ENCODE measurements at regions not wholly inside any gene's neighbourhood (a gene's known extent, or its start where the extent isn't known, plus 50 kb on each side); places are given as distances from the start of the nearest gene placed in this dataset.
"Not testable (repeated sequence)": the region's sequence is repeated elsewhere in the genome, so short reads cannot be mapped to it uniquely, and the experiment has no call there.

DNA sequence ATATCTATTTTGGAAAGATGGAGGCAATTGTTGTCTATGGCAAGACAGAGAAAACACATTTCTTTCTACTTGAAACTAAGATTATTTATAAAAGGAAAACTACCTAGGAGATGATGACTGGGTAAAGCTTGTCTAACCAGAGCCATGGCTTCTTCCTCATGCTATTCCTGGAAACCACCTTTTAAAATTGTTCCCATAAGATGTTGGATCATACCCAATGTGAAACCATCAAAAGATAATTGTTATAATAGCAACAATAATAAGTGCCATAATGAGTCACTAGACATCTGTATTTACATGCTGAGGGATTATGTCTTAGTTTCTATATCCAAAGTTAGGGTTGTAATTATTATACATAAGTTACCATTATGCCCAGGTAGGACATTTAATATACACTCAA is 428.4 kb downstream of the KCNJ2 start:
- TF ChIP-seq, protein P1, sequence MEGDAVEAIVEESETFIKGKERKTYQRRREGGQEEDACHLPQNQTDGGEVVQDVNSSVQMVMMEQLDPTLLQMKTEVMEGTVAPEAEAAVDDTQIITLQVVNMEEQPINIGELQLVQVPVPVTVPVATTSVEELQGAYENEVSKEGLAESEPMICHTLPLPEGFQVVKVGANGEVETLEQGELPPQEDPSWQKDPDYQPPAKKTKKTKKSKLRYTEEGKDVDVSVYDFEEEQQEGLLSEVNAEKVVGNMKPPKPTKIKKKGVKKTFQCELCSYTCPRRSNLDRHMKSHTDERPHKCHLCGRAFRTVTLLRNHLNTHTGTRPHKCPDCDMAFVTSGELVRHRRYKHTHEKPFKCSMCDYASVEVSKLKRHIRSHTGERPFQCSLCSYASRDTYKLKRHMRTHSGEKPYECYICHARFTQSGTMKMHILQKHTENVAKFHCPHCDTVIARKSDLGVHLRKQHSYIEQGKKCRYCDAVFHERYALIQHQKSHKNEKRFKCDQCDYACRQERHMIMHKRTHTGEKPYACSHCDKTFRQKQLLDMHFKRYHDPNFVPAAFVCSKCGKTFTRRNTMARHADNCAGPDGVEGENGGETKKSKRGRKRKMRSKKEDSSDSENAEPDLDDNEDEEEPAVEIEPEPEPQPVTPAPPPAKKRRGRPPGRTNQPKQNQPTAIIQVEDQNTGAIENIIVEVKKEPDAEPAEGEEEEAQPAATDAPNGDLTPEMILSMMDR (conservative IDR thresholded peaks at IDR 0.05; ENCODE audit: low read depth, low read length) = no peak
- DNase-seq (ENCODE audit: low read depth) = no peak
- no peak overlapping the region for H3K4me3 ChIP-seq (ENCODE audit: low read depth, low read length)

DNA sequence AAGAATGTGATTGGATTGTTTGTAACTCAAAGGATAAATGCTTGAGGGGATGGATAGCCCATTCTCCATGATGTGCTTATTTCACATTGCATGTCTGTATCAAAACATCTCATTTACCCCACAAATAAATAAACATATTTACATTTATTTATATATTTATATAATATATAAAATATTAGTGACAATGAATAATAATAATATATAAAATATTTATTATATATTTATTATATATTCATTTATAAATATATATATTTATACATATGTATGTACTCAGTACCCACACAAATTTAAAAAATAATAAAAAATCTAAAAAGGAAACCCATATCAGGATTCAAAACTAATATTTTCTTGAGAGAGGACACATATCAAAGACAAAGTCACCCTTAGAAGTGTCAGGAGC is 429.9 kb downstream of the KCNJ2 start:
- DNase-seq (ENCODE audit: low read depth) = no peak
- H3K4me3 ChIP-seq (ENCODE audit: low read depth, low read length) = no peak overlapping the region
- TF ChIP-seq, protein P1 (conservative IDR thresholded peaks at IDR 0.05; ENCODE audit: low read depth, low read length) = no peak

GRCh38 chr17:70599945-70600344 is 430.6 kb downstream of the KCNJ2 start:
- not testable (repeated sequence) for H3K4me3 ChIP-seq (ENCODE audit: low read depth, low read length); DNase-seq (ENCODE audit: low read depth)

- no peak overlapping the region for H3K4me3 ChIP-seq (ENCODE audit: low read depth, low read length)
- TF ChIP-seq, protein P1 (conservative IDR thresholded peaks at IDR 0.05; ENCODE audit: low read depth, low read length) = no peak
Measured at GRCh38 chr17:70603226-70603625, 433.9 kb downstream of the KCNJ2 start.

GRCh38 chr17:70604854-70605253 is 435.5 kb downstream of the KCNJ2 start:
- DNase-seq (ENCODE audit: low read depth) = no peak
- TF ChIP-seq, protein P1 (conservative IDR thresholded peaks at IDR 0.05; ENCODE audit: low read depth, low read length) = no peak
- H3K4me3 ChIP-seq (ENCODE audit: low read depth, low read length) = no peak overlapping the region

More at GRCh38 chr17:70603226-70603625, 433.9 kb downstream of the KCNJ2 start:
- DNase-seq (ENCODE audit: low read depth) = no peak

DNA sequence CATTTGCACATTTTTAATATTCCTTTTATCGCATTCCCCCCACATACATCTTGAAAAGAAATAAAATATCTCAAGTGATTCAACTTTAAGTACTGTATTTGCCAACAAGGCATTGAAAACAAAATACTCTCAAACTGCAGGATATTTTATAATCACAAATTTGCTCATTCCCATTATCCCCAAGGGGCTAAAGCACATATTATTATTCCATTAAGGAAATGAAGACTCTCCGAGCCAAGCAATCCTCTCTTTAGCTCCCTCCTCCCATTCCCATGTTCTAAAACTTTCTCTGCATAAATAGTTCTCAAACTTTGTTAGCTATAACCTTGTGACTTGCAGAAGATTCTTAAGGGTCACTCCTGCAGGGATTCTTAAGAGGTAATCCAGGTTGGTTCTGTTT is 436.8 kb downstream of the KCNJ2 start:
- TF ChIP-seq, protein P1 (conservative IDR thresholded peaks at IDR 0.05; ENCODE audit: low read depth, low read length) = no peak
- H3K4me3 ChIP-seq (ENCODE audit: low read depth, low read length) = no peak overlapping the region
- DNase-seq (ENCODE audit: low read depth) = no peak

DNA sequence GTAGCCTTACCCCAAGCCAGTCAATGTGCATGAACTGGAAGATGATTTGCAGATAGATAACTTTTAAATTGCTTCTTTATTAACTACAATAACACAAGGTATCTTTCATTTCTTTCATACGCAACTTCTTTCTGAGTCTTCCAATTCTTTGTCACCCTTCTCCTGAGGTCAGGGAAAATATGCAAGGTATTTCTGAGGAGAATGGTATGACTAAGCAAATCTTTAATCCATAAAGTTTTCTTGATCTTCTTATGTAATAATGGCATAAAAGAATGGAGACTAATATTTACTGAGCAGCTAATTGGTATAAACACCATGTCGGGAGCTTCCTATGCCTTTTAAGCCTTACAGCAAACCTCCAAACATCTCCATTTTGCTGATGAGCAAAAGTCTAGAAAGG is 438.9 kb downstream of the KCNJ2 start:
- H3K4me3 ChIP-seq (ENCODE audit: low read depth, low read length) = no peak overlapping the region
- peak; percentile 31 for DNase-seq (ENCODE audit: low read depth)
- TF ChIP-seq, protein P1 (conservative IDR thresholded peaks at IDR 0.05; ENCODE audit: low read depth, low read length) = no peak

DNA sequence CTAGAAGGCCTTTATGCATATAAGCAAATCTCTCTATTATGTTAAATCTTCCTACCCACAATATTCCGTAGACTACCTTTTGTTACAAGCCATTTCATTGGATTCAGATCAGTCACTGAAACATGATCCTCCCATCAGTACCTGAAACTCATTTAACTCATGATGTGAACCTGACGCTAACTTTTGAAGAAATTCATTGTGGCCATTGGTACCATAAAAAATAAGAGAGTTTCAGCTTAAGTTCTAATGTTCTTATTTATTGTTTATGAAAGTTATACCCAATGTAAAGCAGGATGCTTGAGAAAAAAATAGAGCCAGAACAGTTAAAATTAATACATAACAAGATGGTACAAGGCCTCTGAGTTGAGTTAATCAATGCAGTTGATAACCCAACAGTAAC is 439.6 kb downstream of the KCNJ2 start:
- no peak for DNase-seq (ENCODE audit: low read depth)
- H3K4me3 ChIP-seq (ENCODE audit: low read depth, low read length) = no peak overlapping the region
- TF ChIP-seq, protein P1 (conservative IDR thresholded peaks at IDR 0.05; ENCODE audit: low read depth, low read length) = no peak
